OCI-LY7 (cell line): ENCODE measurements at regions not wholly inside any gene's neighbourhood (a gene's known extent, or its start where the extent isn't known, plus 50 kb on each side); places are given as distances from the start of the nearest gene placed in this dataset.

Experiments used
- CTCF ChIP-seq: fragments of 200-600 bp; sonication (generic); conservative IDR thresholded peaks from 2 replicates; pipeline ENCODE4 v1.5.1; 2014; ENCODE audit warnings: mild to moderate bottlenecking, antibody characterized with exemption, low read length, moderate library complexity, mixed read lengths
- EZH2phosphoT487 ChIP-seq: fragments of 200-600 bp; sonication (generic); IDR thresholded peaks from 2 replicates; pipeline ENCODE4 v1.6.1; 2018; ENCODE audit warnings: low read depth, borderline replicate concordance, mild to moderate bottlenecking, mixed run types, antibody characterized with exemption, low read length, moderate library complexity, mixed read lengths

GRCh38 chr22:47841156-47841555 is 1078.7 kb downstream of the TBC1D22A start:
- no peak for TF ChIP-seq CTCF
- TF ChIP-seq EZH2phosphoT487 = no peak
